ENCODE measurements at regions not wholly inside any gene's neighbourhood (a gene's known extent, or its start where the extent isn't known, plus 50 kb on each side); places are given as distances from the start of the nearest gene placed in this dataset.
"Not testable (repeated sequence)": the region's sequence is repeated elsewhere in the genome, so short reads cannot be mapped to it uniquely, and the experiment has no call there.

DNA sequence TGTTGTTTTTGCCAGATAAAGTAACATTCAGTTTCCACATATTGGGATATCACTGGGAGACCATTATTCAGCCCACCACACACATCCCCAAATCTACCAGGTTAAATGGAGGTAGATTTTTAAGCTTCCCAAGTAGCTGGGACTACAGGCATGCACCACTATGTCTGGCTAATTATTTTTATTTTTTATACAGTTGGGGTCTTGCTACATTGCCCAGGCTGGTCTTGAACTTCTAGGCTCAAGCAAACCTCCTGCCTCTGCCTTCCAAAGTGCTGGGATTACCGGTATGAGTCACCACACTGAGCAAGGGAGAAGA, 96.6 kb upstream of the CHD2 start:
- no peaks in the 10 kb centered on the region for H3K27me3 ChIP-seq
- TF ChIP-seq, protein P1, sequence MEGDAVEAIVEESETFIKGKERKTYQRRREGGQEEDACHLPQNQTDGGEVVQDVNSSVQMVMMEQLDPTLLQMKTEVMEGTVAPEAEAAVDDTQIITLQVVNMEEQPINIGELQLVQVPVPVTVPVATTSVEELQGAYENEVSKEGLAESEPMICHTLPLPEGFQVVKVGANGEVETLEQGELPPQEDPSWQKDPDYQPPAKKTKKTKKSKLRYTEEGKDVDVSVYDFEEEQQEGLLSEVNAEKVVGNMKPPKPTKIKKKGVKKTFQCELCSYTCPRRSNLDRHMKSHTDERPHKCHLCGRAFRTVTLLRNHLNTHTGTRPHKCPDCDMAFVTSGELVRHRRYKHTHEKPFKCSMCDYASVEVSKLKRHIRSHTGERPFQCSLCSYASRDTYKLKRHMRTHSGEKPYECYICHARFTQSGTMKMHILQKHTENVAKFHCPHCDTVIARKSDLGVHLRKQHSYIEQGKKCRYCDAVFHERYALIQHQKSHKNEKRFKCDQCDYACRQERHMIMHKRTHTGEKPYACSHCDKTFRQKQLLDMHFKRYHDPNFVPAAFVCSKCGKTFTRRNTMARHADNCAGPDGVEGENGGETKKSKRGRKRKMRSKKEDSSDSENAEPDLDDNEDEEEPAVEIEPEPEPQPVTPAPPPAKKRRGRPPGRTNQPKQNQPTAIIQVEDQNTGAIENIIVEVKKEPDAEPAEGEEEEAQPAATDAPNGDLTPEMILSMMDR (IDR thresholded peaks at IDR 0.05), result no peak
- DNase-seq (no peak), ATAC-seq (no peak)
- no peaks in the 10 kb centered on the region for H3K36me3 ChIP-seq
- H3K9me3 ChIP-seq, result no peaks in the 10 kb centered on the region
- intact Hi-C loops (cut with DNase I), result loop anchor here (10.0 kb wide), 1 partner anchor 111 kb away; no protein-coding TSS in a partner anchor
- no peak overlapping the region for H3K4me3 ChIP-seq
- peak overlapping the region; percentile 89 for H3K27ac ChIP-seq
- peaks cover 43% of the 10 kb centered on the region for H3K4me1 ChIP-seq

GRCh38 chr15:92803852-92804609, 96.1 kb upstream of the CHD2 start:
- H3K4me1 ChIP-seq, result peaks cover 43% of the 10 kb centered on the region
- intact Hi-C loops (cut with DNase I), result loop anchor here (10.0 kb wide), 1 partner anchor 111 kb away; no protein-coding TSS in a partner anchor
- TF ChIP-seq, protein P1 (IDR thresholded peaks at IDR 0.05), result no peak

GRCh38 chr15:92804610-92804936, 95.6 kb upstream of the CHD2 start:
- peak overlapping the region; percentile 89 for H3K27ac ChIP-seq
- peaks cover 43% of the 10 kb centered on the region for H3K4me1 ChIP-seq
- not testable (repeated sequence) for DNase-seq, H3K36me3 ChIP-seq, H3K9me3 ChIP-seq, H3K27me3 ChIP-seq, ATAC-seq, H3K4me3 ChIP-seq
- intact Hi-C loops (cut with DNase I), result loop anchor here (10.0 kb wide), 1 partner anchor 110 kb away; no protein-coding TSS in a partner anchor

More at GRCh38 chr15:92803852-92804609, 96.1 kb upstream of the CHD2 start:
- DNase-seq (peak; percentile 92), ATAC-seq (peak; percentile 92)
- no peaks in the 10 kb centered on the region for H3K27me3 ChIP-seq
- no peaks in the 10 kb centered on the region for H3K36me3 ChIP-seq
- peak overlapping the region; percentile 89 for H3K27ac ChIP-seq
- H3K9me3 ChIP-seq, result no peaks in the 10 kb centered on the region
- H3K4me3 ChIP-seq, result no peak overlapping the region

DNA sequence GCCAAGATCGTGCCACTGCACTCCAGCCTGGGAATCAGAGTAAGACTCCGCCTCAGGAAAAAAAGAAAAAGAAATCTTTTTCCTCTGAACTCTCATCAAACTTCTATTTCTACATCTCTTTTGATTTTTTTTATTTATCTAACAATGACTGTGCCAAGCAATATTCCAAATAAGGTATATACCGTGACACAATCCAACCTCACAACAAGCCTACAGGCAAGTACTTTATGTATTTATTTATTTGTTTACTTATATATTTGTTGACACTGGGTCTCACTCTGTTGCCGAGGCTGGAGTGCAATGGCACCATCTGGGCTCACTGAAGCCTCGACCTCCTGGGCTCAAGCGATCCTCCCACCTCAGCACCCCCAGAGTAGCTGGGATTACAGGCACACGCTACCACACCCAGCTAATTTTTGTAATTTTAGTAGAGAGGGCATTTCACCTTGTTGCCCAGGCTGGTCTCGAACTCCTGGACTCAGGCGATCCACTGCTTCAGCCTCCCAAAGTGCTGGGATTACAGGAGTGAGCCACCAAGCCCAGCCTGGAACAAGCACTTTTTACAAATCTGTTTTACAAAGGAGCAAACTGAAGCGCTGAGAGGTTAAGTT, 94.9 kb upstream of the CHD2 start:
- no peak for DNase-seq
- H3K9me3 ChIP-seq, result no peaks in the 10 kb centered on the region
- intact Hi-C loops (cut with DNase I), result loop anchor here (10.0 kb wide), 1 partner anchor 110 kb away; no protein-coding TSS in a partner anchor
- H3K4me3 ChIP-seq, result no peak overlapping the region
- no peaks in the 10 kb centered on the region for H3K36me3 ChIP-seq
- no peak for ATAC-seq
- H3K4me1 ChIP-seq, result peaks cover 45% of the 10 kb centered on the region
- no peaks in the 10 kb centered on the region for H3K27me3 ChIP-seq
- TF ChIP-seq, protein P1 (IDR thresholded peaks at IDR 0.05), result no peak
- H3K27ac ChIP-seq, result peak overlapping the region; percentile 89

- intact Hi-C loops (cut with DNase I), result loop anchor here (10.0 kb wide), 1 partner anchor 109 kb away; no protein-coding TSS in a partner anchor
- peak overlapping the region; percentile 99 for H3K27ac ChIP-seq
Observed at GRCh38 chr15:92806171-92806570, 94.0 kb upstream of the CHD2 start.

GRCh38 chr15:92806763-92807162, 93.4 kb upstream of the CHD2 start:
- Histone ChIP-seq H3K4me3 (no peak overlapping the region), H3K4me1 (peaks cover 56% of the 10 kb centered on the region), H3K27me3 (no peaks in the 10 kb centered on the region), H3K36me3 (no peaks in the 10 kb centered on the region), H3K27ac (peak overlapping the region; percentile 99), H3K9me3 (no peaks in the 10 kb centered on the region)
- ATAC-seq (no peak), DNase-seq (no peak)
- intact Hi-C loops (cut with DNase I), result loop anchor here (10.0 kb wide), 1 partner anchor 108 kb away; no protein-coding TSS in a partner anchor
- TF ChIP-seq, protein P1 (IDR thresholded peaks at IDR 0.05), result no peak

More at GRCh38 chr15:92806171-92806570, 94.0 kb upstream of the CHD2 start:
- ATAC-seq, H3K9me3 ChIP-seq, H3K36me3 ChIP-seq, DNase-seq, H3K27me3 ChIP-seq, H3K4me3 ChIP-seq: not testable (repeated sequence)
- H3K4me1 ChIP-seq, result peaks cover 55% of the 10 kb centered on the region

Data from upper lobe of right lung (tissue), 1 donor.